ENCODE measurements at regions not wholly inside any gene's neighbourhood (a gene's known extent, or its start where the extent isn't known, plus 50 kb on each side); places are given as distances from the start of the nearest gene placed in this dataset.

- intact Hi-C loops (cut with DNase I) = loop anchor here (5.0 kb wide), 1 partner anchor 49 kb away; no protein-coding TSS in a partner anchor
- Histone ChIP-seq H3K36me3 (no peaks in the 10 kb centered on the region), H3K27ac (peak overlapping the region; percentile 39 to 44), H3K4me3 (no peak overlapping the region), H3K4me1 (replicated peaks) (no peaks in the 10 kb centered on the region), H3K9me3 (no peaks in the 10 kb centered on the region), H3K27me3 (replicated peaks; ENCODE audit: insufficient read depth) (no peaks in the 10 kb centered on the region)
- no peak for TF ChIP-seq POLR2AphosphoS5 (IDR thresholded peaks at IDR 0.05)
- TF ChIP-seq POLR2A (IDR thresholded peaks at IDR 0.05) = no peak
- no peak for TF ChIP-seq CTCF (IDR thresholded peaks at IDR 0.05)
- 73% methylated on average over 9 of the region's 9 CpGs for WGBS
- DNase-seq (ENCODE audit: low spot score) = no peak
Measured at GRCh38 chr10:31708474-31708873, 220.2 kb downstream of the ARHGAP12 start.

- Histone ChIP-seq H3K9me3 (no peaks in the 10 kb centered on the region), H3K36me3 (no peaks in the 10 kb centered on the region), H3K4me3 (no peak overlapping the region), H3K27me3 (replicated peaks; ENCODE audit: insufficient read depth) (no peaks in the 10 kb centered on the region), H3K27ac (peak overlapping the region; percentile 39 to 44), H3K4me1 (replicated peaks) (no peaks in the 10 kb centered on the region)
- DNase-seq (ENCODE audit: low spot score) = no peak
- intact Hi-C loops (cut with DNase I) = loop anchor here (5.0 kb wide), 1 partner anchor 49 kb away; no protein-coding TSS in a partner anchor
- 16% methylated on average over 3 of the region's 3 CpGs for WGBS
- TF ChIP-seq POLR2A (IDR thresholded peaks at IDR 0.05) (no peak), CTCF (IDR thresholded peaks at IDR 0.05) (no peak), POLR2AphosphoS5 (IDR thresholded peaks at IDR 0.05) (no peak)
Measured at GRCh38 chr10:31708046-31708445, 220.6 kb downstream of the ARHGAP12 start.

GRCh38 chr10:31707093-31708039 lies 221.3 kb downstream of the ARHGAP12 start:
- H3K4me3 ChIP-seq = no peak overlapping the region
- H3K27me3 ChIP-seq (replicated peaks; ENCODE audit: insufficient read depth) = no peaks in the 10 kb centered on the region
- 34% methylated on average over 14 of the region's 14 CpGs for WGBS
- H3K27ac ChIP-seq = peak overlapping the region; percentile 39 to 44
- no peaks in the 10 kb centered on the region for H3K9me3 ChIP-seq
- TF ChIP-seq POLR2AphosphoS5 (IDR thresholded peaks at IDR 0.05) (no peak), CTCF (IDR thresholded peaks at IDR 0.05) (no peak), POLR2A (IDR thresholded peaks at IDR 0.05) (no peak)
- no peaks in the 10 kb centered on the region for H3K4me1 ChIP-seq (replicated peaks)
- H3K36me3 ChIP-seq = no peaks in the 10 kb centered on the region
- DNase-seq (ENCODE audit: low spot score) = no peak
- intact Hi-C loops (cut with DNase I) = loop anchor here (5.0 kb wide), 1 partner anchor 50 kb away; no protein-coding TSS in a partner anchor

- H3K4me3 ChIP-seq = no peak overlapping the region
- no peaks in the 10 kb centered on the region for H3K9me3 ChIP-seq
- WGBS = 63% methylated on average over 7 of the region's 7 CpGs
- H3K36me3 ChIP-seq = no peaks in the 10 kb centered on the region
- H3K27me3 ChIP-seq (replicated peaks; ENCODE audit: insufficient read depth) = no peaks in the 10 kb centered on the region
- TF ChIP-seq CTCF (IDR thresholded peaks at IDR 0.05) (no peak), POLR2AphosphoS5 (IDR thresholded peaks at IDR 0.05) (no peak), POLR2A (IDR thresholded peaks at IDR 0.05) (no peak)
- DNase-seq (ENCODE audit: low spot score) = no peak
- intact Hi-C loops (cut with DNase I) = loop anchor here (5.0 kb wide), 1 partner anchor 51 kb away; no protein-coding TSS in a partner anchor
- no peak overlapping the region for H3K27ac ChIP-seq
- H3K4me1 ChIP-seq (replicated peaks) = no peaks in the 10 kb centered on the region
Measured at GRCh38 chr10:31706464-31707092, 222.1 kb downstream of the ARHGAP12 start.
